LNCAP (cell line): ENCODE measurements at regions not wholly inside any gene's neighbourhood (a gene's known extent, or its start where the extent isn't known, plus 50 kb on each side); places are given as distances from the start of the nearest gene placed in this dataset.

Experiments used
- TF ChIP-seq, protein P1 (sequence below): fragments of 450-650 bp; IDR thresholded peaks from 2 replicates; pipeline ENCODE4 v1.5.1; 2017; ENCODE audit warnings: mild to moderate bottlenecking

DNA sequence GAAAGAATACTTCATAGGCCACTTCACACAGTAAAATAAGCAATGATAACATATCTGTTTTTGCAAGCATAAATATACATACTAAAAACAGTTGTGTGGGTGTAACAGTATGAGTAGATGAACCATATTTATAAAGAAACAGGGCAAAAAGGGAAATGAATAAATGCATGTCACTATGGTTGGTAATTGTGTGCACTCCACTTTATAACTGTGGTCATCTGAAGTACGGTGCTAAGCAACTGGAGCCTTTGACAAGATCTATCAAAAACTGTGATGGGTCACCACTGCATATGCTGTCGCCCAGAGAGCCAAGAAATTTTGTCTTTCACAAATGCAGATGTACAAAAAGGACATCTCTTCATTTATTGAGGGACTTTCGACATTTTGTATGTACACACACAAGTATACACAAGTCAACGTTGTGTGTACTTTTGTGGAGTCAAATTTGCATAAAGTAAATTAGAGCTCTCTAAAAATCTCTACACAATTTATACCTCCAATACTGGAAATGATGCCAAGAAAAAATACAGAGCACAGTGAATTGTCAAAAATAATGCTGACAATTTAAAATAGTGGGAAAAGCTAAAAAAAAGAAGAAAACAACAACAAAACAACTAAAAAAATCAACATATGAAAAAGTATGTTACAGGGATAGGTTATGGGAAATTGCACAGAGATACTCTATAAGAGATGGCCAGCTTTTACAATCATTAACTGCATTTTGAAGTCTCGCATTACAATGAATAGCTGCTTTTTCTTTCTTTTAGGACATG is 123.1 kb upstream of the ENPEP start:
- TF ChIP-seq, protein P1, sequence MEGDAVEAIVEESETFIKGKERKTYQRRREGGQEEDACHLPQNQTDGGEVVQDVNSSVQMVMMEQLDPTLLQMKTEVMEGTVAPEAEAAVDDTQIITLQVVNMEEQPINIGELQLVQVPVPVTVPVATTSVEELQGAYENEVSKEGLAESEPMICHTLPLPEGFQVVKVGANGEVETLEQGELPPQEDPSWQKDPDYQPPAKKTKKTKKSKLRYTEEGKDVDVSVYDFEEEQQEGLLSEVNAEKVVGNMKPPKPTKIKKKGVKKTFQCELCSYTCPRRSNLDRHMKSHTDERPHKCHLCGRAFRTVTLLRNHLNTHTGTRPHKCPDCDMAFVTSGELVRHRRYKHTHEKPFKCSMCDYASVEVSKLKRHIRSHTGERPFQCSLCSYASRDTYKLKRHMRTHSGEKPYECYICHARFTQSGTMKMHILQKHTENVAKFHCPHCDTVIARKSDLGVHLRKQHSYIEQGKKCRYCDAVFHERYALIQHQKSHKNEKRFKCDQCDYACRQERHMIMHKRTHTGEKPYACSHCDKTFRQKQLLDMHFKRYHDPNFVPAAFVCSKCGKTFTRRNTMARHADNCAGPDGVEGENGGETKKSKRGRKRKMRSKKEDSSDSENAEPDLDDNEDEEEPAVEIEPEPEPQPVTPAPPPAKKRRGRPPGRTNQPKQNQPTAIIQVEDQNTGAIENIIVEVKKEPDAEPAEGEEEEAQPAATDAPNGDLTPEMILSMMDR: no peak

DNA sequence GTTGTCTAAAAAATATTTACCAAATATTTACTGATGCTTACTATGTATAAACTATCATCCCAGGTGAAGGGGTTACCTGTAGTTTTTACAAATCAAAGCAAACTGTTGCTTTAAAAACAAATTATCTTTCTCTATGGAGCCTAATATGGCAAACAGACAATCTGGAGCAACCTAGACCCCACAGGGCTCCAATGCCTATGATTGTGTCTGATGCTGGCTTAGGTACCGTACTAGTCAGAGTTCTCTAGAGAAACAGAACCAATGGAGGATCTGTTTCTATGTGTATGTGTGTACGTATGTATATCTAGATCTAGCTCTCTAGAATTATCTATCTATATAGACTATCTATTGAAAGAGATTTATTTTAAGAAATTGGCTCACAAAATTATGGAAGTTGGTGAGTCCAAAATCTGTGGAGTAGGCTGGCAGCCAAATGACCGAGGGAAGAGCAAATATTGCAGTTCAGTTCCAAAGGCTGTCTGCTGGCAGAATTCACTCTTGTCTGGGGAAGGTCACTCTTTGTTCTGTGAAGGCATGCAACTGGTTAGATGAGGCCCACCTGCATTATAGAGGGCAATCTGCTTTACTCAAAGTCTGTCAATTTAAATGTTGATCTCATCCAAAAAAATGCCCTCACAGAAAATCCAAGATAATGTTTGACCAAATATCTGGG is 127.1 kb upstream of the ENPEP start:
- TF ChIP-seq, protein P1: no peak

DNA sequence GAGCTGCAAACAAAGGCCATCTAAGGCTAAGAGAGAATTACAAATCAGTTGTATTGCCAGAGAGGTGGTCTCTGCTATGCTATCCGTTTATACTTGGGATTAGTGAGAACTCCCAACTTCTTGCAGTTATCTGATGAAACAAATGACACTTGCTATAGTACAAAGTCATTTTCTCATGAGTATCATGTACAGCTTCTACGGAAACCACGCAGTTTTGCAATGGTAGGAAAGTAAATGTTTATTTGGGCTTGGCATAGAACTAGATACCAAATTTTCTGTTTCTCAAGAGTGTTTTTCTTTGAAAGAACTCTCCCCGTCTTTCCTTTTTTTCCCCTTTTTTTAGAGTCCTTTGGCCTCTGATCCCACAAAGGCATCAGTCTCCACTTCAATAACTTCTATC is 128.2 kb upstream of the ENPEP start:
- TF ChIP-seq, protein P1: no peak

DNA sequence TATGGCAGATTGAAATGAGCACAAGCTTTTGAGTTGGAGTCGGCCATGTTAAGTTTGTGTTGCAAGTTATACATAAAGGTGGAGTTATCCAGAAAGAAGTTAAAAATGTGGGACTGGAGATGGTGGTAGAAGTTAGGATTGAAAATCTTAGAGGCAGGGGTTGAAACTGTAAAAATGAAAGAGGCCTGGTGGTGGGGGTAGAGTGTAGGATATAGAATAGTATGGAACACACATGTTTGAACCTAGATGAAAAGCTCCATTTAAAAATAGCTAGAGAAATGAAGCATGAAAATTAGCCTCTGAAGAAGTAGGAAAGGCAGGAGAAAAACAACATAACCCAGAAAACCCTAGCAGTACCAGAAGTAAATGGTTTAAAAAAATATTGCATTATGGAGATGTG is 131.8 kb upstream of the ENPEP start:
- TF ChIP-seq, protein P1: peak; percentile 26; the same call in 1 of the 2 replicates

DNA sequence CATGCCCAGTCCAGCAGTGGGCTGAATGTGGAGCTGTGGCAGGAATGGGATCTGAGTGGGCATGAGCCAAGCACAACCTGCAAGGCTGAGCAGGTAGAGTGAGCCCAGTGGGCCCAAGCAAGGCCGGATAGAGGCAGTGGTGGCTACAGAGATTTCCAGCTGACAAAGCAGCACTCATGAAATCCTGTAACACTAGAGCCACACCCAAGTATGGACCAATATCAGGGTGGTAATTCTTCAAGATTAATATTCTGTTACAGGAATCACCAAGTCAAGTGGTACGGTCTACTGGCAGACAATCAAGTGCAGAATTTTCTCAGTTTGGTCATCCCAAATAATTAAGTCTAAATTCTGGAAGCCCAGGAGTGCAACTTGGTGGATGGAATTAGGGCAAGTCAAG is 132.4 kb upstream of the ENPEP start:
- TF ChIP-seq, protein P1: no peak

DNA sequence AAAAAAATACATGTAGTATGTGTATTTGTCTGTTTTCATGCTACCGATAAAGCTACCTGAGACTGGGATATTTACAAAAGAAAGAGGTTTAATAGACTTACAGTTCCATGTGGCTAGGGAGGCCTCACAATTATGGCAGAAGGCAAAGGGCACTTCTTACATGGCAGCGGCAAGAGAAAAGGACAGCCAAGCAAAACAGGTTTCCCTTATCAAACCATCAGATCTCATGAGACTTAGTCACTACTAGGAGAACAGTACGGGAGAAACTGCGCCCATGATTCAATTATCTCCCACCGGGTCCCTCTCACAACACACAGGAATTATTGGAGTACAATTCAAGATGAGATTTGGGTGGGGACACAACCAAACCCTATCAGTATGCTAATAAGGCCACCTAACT is 137.0 kb upstream of the ELOVL6 start:
- TF ChIP-seq, protein P1: no peak

DNA sequence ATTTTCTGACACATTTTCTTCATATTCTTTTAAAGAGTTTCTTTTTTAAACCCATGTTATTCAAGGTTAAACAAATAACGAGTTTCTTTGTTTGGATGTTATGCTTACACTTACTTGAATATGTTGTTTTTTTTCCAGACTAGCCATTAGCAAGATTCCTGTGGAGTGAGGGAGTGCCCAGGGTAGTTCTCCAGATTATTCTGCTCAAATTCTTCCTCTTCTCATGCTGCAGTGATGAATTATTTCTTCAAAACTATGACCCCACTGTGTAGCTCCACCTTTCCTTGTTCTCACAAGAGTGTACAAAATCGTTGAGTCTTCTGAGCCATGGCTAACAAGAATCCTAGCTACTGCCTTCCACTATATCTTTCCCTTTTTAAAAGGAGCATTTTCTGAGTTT is 134.1 kb upstream of the ELOVL6 start:
- TF ChIP-seq, protein P1: no peak
